RWPE1 (cell line): ENCODE measurements at regions not wholly inside any gene's neighbourhood (a gene's known extent, or its start where the extent isn't known, plus 50 kb on each side); places are given as distances from the start of the nearest gene placed in this dataset.

ENCODE experiments used
- CTCF ChIA-PET: fragments of 350-600 bp; sonication (Branson Sonifier 250); formaldehyde crosslinking; extraction: SDS; loops from one replicate; lab custom pipeline; 2021; lab: Yijun Ruan, JAX
- POLR2A ChIA-PET: fragments of 400-600 bp; formaldehyde crosslinking; extraction: SDS; loops from one replicate; lab custom pipeline; 2020; ENCODE audit warnings: antibody characterized with exemption; ENCODE audit not compliant: low non-redundant PET; lab: Yijun Ruan, JAX
- DNase-seq: peaks from one replicate; pipeline ENCODE4 v3.0.0; 2012; ENCODE audit warnings: low spot score
- H3K27ac ChIP-seq: fragments of 450-650 bp; 2 replicates; pipeline ENCODE4 v1.5.1; 2017
- CTCF ChIP-seq: fragments of 450-650 bp; conservative IDR thresholded peaks from 2 replicates; pipeline ENCODE4 v1.5.1; 2017; ENCODE audit warnings: low read depth, mild to moderate bottlenecking

- ChIA-PET CTCF (interaction anchor here (0.6 kb wide), 1 partner anchor 153 kb away, joined by 3 read pairs; no protein-coding TSS in a partner anchor), POLR2A (no interaction called here)
- H3K27ac ChIP-seq, result no peak overlapping the region
- TF ChIP-seq CTCF, result no peak
- DNase-seq, result no peak
Observed at GRCh38 chr7:91630581-91631380, 249.7 kb downstream of the MTERF1 start.

GRCh38 chr7:91632234-91632940 lies 248.1 kb downstream of the MTERF1 start:
- CTCF ChIA-PET, result no interaction called here

GRCh38 chr7:91633013-91633441 lies 247.5 kb downstream of the MTERF1 start:
- CTCF ChIA-PET, result no interaction called here
- no peak for DNase-seq
- no peak for TF ChIP-seq CTCF
- POLR2A ChIA-PET, result no interaction called here
- H3K27ac ChIP-seq, result no peak overlapping the region

More at GRCh38 chr7:91632234-91632940, 248.1 kb downstream of the MTERF1 start:
- no peak overlapping the region for H3K27ac ChIP-seq
- no peak for DNase-seq
- no peak for TF ChIP-seq CTCF
- POLR2A ChIA-PET, result no interaction called here

GRCh38 chr7:91634485-91635177 lies 245.9 kb downstream of the MTERF1 start:
- CTCF ChIA-PET, result no interaction called here
- H3K27ac ChIP-seq, result peak overlapping the region; percentile 38; the same call in 1 of the 2 replicates
- peak; percentile 5 for DNase-seq
- no peak for TF ChIP-seq CTCF
- POLR2A ChIA-PET, result no interaction called here

GRCh38 chr7:91636129-91636724 lies 244.3 kb downstream of the MTERF1 start:
- no peak for DNase-seq
- POLR2A ChIA-PET, result no interaction called here
- no peak overlapping the region for H3K27ac ChIP-seq
- TF ChIP-seq CTCF, result peak; percentile 45
- CTCF ChIA-PET, result interaction anchor here (0.8 kb wide), 1 partner anchor 10 kb away, joined by 3 read pairs; no protein-coding TSS in a partner anchor

GRCh38 chr7:91636728-91637127 lies 243.8 kb downstream of the MTERF1 start:
- no peak for TF ChIP-seq CTCF
- ChIA-PET POLR2A (no interaction called here), CTCF (interaction anchor here (0.8 kb wide), 1 partner anchor 11 kb away, joined by 3 read pairs; no protein-coding TSS in a partner anchor)
- DNase-seq, result no peak
- no peak overlapping the region for H3K27ac ChIP-seq
